Liver (tissue), 2 donors: ENCODE measurements at regions not wholly inside any gene's neighbourhood (a gene's known extent, or its start where the extent isn't known, plus 50 kb on each side); places are given as distances from the start of the nearest gene placed in this dataset.
A peak's percentile ranks its signal among the peaks of the same experiment; 100 is the strongest.

Source experiments
- RAD21 ChIP-seq, 2 donors: IDR thresholded peaks; 2 replicates each; pipeline ENCODE4 v1.6.1; 2016; ENCODE audit warnings: antibody characterized with exemption in 2 of 2, mild to moderate bottlenecking in 2 of 2
- TAF1 ChIP-seq: conservative IDR thresholded peaks from 2 replicates; pipeline ENCODE4 v1.6.1; 2016; ENCODE audit warnings: antibody characterized with exemption, mild to moderate bottlenecking
- YY1 ChIP-seq: IDR thresholded peaks from 2 replicates; pipeline ENCODE4 v1.6.1; 2016; ENCODE audit warnings: antibody characterized with exemption, mild to moderate bottlenecking
- donor health status: healthy.

GRCh38 chr1:213666113-213666512, 321.7 kb upstream of the PROX1 start:
- TF ChIP-seq RAD21 (IDR thresholded peaks at IDR 0.05) (peak; percentile 79 to 82), TAF1 (no peak), YY1 (no peak)
